PC-9 (cell line): ENCODE measurements at regions not wholly inside any gene's neighbourhood (a gene's known extent, or its start where the extent isn't known, plus 50 kb on each side); places are given as distances from the start of the nearest gene placed in this dataset.

Experiments used
- EZH2 ChIP-seq: fragments of 200-600 bp; sonication (generic); IDR thresholded peaks from 2 replicates; pipeline ENCODE4 v1.8.0; 2017; ENCODE audit warnings: antibody characterized with exemption, low read depth
- TF ChIP-seq, protein P1 (sequence below): fragments of 200-600 bp; sonication (generic); conservative IDR thresholded peaks from 2 replicates; pipeline ENCODE4 v1.6.1; 2017; ENCODE audit warnings: mixed run types, antibody characterized with exemption, mild to moderate bottlenecking, moderate library complexity

DNA sequence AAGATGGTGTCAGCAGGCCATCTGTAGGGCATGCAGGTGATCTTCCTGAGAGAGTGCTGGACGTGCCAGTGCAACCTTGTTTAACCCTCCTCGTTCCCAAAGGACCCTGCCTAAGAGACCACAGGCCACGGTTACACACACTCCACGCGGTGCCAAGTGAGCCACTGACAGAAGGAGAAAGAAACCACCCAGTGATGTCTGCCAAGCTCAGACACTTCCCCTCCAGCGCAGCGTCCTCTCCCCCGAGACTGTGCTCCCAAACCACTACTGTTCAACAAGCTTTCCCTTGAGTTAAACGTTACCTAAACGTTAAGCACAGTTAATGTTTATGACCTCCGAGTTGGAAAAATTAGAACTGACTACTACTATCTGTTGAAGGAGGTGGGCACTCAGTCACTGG is 119.1 kb upstream of the NCK2 start:
- TF ChIP-seq, protein P1, sequence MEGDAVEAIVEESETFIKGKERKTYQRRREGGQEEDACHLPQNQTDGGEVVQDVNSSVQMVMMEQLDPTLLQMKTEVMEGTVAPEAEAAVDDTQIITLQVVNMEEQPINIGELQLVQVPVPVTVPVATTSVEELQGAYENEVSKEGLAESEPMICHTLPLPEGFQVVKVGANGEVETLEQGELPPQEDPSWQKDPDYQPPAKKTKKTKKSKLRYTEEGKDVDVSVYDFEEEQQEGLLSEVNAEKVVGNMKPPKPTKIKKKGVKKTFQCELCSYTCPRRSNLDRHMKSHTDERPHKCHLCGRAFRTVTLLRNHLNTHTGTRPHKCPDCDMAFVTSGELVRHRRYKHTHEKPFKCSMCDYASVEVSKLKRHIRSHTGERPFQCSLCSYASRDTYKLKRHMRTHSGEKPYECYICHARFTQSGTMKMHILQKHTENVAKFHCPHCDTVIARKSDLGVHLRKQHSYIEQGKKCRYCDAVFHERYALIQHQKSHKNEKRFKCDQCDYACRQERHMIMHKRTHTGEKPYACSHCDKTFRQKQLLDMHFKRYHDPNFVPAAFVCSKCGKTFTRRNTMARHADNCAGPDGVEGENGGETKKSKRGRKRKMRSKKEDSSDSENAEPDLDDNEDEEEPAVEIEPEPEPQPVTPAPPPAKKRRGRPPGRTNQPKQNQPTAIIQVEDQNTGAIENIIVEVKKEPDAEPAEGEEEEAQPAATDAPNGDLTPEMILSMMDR, result no peak
- no peak for TF ChIP-seq EZH2
